ENCODE measurements at regions not wholly inside any gene's neighbourhood (a gene's known extent, or its start where the extent isn't known, plus 50 kb on each side); places are given as distances from the start of the nearest gene placed in this dataset.
A peak's percentile ranks its signal among the peaks of the same experiment; 100 is the strongest.

DNA sequence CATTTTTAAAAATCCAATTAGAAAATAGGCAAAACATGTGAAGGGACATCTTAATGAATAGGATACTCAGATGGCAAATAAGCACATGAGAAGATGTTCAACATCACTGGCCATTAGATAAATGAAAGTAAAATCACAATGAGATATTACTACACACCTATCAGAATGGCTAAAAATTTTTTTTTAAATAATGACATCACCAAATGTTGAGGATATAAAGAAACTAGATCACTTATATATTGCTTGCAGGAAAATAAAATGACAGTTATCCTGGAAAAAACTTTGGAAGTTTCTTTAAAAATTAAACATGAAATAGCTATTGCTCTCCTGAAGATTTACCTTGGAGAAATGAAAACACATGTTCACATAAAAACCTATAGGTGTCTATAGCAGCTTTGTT is 127.8 kb downstream of the ALOX5 start:
- Mint-ChIP-seq H3K27ac (no peak overlapping the region), H3K4me3 (no peak overlapping the region), H3K27me3 (no peaks in the 10 kb centered on the region), H3K4me1 (peaks cover 7% of the 10 kb centered on the region), H3K36me3 (ENCODE audit: low read depth) (no peaks in the 10 kb centered on the region), H3K9me3 (peaks cover 3% of the 10 kb centered on the region)
- no peak for ATAC-seq (replicated peaks)

DNA sequence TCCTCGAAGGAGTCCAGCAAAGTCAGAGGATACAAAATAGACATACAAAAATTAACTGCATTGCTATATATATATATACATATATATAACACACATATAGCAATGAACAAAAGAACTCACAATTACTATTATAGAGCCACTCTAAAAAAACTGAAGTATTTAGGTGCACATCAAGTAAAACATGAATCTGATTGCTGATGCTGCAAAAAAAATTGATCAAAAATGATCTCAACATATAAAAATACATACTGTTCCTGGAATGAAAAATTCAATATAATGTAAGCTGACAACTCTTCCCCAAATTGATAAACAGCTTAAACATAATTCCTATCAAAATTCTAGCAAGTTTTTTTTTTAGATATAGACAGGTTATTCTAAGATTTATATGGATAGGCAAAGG is 126.8 kb downstream of the ALOX5 start:
- H3K4me1 Mint-ChIP-seq: peaks cover 7% of the 10 kb centered on the region

DNA sequence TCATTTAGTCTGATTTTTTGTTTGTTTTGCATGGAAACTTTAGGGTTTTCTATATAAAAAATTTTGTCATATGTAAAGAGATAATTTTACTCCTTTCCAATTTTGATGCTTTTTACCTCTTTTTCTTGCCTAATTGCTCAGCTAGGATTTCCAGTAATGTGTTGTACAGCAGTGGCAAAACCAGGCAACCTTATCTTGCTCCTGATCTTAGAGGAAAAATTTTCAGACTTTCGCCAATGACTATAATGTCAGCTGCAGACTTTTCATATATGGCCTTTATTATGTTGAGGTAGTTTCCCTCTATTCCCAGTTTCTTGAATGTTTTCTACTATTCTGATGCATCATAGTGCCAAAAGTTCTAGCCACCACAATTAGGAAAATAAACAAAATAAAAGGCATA is 126.3 kb downstream of the ALOX5 start:
- no peak overlapping the region for H3K27ac Mint-ChIP-seq
- H3K36me3 Mint-ChIP-seq (ENCODE audit: low read depth): no peaks in the 10 kb centered on the region
- H3K27me3 Mint-ChIP-seq: no peaks in the 10 kb centered on the region
- ATAC-seq (replicated peaks): no peak
- peaks cover 10% of the 10 kb centered on the region for H3K4me1 Mint-ChIP-seq
- peaks cover 10% of the 10 kb centered on the region for H3K9me3 Mint-ChIP-seq
- H3K4me3 Mint-ChIP-seq: no peak overlapping the region

More for the DNA sequence above, 126.8 kb downstream of the ALOX5 start:
- no peak overlapping the region for H3K27ac Mint-ChIP-seq
- peaks cover 5% of the 10 kb centered on the region for H3K9me3 Mint-ChIP-seq
- ATAC-seq (replicated peaks): no peak
- no peak overlapping the region for H3K4me3 Mint-ChIP-seq
- H3K27me3 Mint-ChIP-seq: no peaks in the 10 kb centered on the region
- no peaks in the 10 kb centered on the region for H3K36me3 Mint-ChIP-seq (ENCODE audit: low read depth)

DNA sequence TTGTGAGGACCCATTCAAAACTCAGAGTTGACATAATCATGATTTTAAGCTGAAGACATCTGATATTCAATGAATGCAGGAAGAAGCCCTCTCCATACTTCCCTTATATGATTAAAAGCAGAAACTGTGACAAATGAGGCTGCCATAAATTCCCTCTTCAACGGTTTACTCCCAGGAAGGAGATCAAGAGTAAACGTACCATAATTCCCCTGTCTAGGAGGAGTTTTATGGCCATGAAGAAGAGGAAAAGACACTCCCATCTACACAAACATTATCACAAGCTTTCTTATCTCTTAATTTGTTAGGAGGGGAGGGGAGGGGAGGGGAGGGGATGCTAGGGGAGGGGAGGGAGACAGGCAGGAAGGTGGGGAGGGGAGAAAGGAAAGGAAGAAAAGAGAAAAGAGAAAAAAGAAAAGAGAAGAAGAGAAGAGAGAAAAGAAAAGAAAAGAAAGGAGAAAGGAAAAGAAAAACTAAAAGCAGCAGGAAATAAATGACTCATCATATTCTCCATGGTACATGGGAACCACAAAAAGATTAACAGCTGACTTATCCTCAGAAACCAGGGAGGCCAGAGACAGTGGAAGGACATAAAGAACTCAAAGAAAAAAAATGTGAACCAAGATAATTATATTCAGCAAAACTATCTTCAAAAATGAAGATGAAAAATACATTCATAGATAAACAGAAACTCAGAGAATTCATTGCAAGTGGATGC is 121.6 kb downstream of the ALOX5 start:
- Mint-ChIP-seq H3K27ac (no peak overlapping the region), H3K9me3 (peaks cover 11% of the 10 kb centered on the region), H3K4me3 (peak overlapping the region; percentile 12), H3K36me3 (ENCODE audit: low read depth) (no peaks in the 10 kb centered on the region), H3K27me3 (no peaks in the 10 kb centered on the region), H3K4me1 (peaks cover 5% of the 10 kb centered on the region)
- ATAC-seq (replicated peaks): peak; percentile 42

Measured in activated T-helper 17 cell treated with anti-CD3 and anti-CD28 coated beads, Interleukin-2, amount 50 U/mL, for 72 hours (primary cell).